ENCODE measurements at regions not wholly inside any gene's neighbourhood (a gene's known extent, or its start where the extent isn't known, plus 50 kb on each side); places are given as distances from the start of the nearest gene placed in this dataset.

DNA sequence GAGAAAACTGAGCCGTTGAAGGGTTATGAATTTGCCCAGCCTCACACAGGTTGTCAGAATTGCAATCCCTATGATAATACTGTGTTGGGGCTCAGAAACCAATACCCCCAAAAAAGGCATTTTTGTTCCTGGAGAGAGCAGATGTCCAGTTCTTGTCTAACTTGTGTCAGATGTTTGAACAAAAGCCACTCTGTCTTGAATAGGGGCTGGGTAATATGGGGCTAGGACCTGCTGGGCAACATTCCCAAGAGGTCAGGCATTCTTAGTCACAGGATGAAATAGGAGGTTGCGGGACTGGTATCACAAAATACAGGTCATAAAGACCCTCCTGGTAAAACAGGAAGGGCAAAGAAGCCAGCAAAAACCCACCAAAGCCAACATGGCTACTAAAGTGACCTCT lies 482.1 kb downstream of the IPMK start:
- no peak overlapping the region for H3K27ac ChIP-seq
- TF ChIP-seq, protein P1, sequence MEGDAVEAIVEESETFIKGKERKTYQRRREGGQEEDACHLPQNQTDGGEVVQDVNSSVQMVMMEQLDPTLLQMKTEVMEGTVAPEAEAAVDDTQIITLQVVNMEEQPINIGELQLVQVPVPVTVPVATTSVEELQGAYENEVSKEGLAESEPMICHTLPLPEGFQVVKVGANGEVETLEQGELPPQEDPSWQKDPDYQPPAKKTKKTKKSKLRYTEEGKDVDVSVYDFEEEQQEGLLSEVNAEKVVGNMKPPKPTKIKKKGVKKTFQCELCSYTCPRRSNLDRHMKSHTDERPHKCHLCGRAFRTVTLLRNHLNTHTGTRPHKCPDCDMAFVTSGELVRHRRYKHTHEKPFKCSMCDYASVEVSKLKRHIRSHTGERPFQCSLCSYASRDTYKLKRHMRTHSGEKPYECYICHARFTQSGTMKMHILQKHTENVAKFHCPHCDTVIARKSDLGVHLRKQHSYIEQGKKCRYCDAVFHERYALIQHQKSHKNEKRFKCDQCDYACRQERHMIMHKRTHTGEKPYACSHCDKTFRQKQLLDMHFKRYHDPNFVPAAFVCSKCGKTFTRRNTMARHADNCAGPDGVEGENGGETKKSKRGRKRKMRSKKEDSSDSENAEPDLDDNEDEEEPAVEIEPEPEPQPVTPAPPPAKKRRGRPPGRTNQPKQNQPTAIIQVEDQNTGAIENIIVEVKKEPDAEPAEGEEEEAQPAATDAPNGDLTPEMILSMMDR (IDR thresholded peaks at IDR 0.05), result no peak
- TF ChIP-seq ZFX (IDR thresholded peaks at IDR 0.05; ENCODE audit: borderline replicate concordance), result no peak

- no peak for TF ChIP-seq ZFX (IDR thresholded peaks at IDR 0.05; ENCODE audit: borderline replicate concordance)
- TF ChIP-seq, protein P1 (IDR thresholded peaks at IDR 0.05), result no peak
- H3K27ac ChIP-seq, result no peak overlapping the region
Measured at GRCh38 chr10:57785068-57785467, 482.6 kb downstream of the IPMK start.

DNA sequence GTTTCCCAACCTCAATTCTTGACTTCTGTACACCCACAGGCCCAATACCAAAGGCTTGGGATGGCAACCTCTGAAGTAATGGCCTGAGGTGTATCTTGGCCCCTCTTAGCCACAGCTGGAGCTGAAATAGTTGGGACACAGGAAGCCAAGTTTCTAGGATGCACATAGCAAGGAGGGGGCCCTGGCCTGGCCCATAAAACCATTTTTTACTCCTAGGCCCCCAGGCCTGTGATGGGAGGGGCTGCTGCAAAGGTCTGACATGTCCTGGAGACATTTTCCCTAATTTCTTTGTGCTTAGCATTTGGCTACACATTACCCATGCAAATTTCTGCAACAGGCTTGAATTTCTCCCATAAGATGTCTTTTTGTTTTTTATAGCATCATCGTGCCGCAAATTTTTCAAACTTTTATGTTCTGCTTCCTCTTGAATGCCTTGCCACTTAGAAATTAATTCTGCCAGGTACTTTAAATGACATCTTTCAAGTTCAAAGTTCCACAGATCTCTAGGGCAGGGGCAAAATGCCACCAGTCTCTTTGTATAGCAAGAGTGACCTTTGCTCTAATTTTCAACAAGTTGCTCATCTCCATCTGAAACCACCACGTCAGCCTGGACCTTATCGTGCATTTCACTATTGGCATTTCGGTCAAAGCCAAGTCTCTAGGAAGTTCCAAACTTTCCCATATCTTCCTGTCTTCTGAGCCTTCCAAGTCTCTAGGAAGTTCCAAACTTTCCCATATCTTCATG lies 490.8 kb downstream of the IPMK start:
- TF ChIP-seq, protein P1 (IDR thresholded peaks at IDR 0.05), result no peak
- no peak for TF ChIP-seq ZFX (IDR thresholded peaks at IDR 0.05; ENCODE audit: borderline replicate concordance)
- H3K27ac ChIP-seq, result no peak overlapping the region

DNA sequence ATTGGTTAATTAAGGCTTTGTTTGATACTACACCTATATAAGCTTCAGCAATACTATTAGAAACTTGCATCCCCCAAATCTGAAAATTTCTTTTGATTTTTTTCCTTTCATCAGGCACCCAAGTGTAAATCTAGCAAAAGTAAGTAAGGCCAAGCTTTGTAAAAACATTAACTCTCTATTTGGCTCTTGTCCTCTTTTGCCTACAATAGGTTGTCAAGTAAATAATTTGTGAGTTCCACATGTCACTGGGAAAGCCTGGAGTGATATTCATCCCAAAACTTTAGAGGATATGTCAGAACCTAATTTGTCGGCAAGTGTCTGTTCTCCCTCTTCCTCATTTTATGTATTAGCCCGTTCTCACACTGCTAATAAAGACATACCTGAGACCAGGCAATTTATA lies 492.4 kb downstream of the IPMK start:
- no peak overlapping the region for H3K27ac ChIP-seq
- no peak for TF ChIP-seq ZFX (IDR thresholded peaks at IDR 0.05; ENCODE audit: borderline replicate concordance)
- TF ChIP-seq, protein P1 (IDR thresholded peaks at IDR 0.05), result no peak

DNA sequence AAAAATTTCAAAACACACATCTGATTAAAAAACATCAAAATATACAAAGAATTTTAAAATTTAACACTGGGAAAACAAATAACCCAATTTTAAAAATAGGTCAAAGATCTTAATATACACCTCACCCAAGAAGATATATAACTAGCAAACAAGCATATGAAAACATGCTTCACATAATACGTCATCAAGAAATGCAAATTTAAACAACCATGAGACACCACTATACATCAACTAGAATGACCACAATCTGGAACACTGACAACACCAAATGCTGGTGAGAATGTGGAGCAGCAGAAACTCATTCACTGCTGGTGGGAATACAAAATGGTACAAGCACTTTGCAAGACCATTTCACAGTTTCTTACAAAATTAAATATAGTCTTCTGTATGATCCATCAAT lies 498.4 kb downstream of the IPMK start:
- no peak for TF ChIP-seq ZFX (IDR thresholded peaks at IDR 0.05; ENCODE audit: borderline replicate concordance)
- TF ChIP-seq, protein P1 (IDR thresholded peaks at IDR 0.05), result no peak
- H3K27ac ChIP-seq, result no peak overlapping the region

DNA sequence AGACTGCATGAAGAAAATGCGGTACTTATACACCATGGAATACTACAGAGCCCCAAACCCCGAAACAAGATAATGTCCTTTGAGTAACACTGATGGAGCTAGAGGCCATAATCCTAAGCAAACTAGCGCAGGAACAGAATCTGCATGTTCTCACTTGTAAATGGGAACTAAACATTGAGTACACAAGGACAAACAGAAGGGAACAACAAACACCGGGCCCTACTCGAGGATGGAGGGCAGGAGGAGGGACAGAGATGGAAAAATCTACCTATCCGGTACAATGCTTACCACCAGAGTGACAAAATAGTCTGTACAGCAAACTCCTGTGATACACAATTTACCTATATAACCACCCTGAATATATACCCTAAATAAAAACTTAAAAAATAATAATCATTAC lies 507.9 kb downstream of the IPMK start:
- peak overlapping the region; percentile 42; the same call in 1 of the 2 replicates for H3K27ac ChIP-seq
- TF ChIP-seq, protein P1 (IDR thresholded peaks at IDR 0.05), result no peak
- TF ChIP-seq ZFX (IDR thresholded peaks at IDR 0.05; ENCODE audit: borderline replicate concordance), result no peak

- no peak overlapping the region for H3K27ac ChIP-seq
- TF ChIP-seq, protein P1 (IDR thresholded peaks at IDR 0.05), result no peak
- no peak for TF ChIP-seq ZFX (IDR thresholded peaks at IDR 0.05; ENCODE audit: borderline replicate concordance)
Measured at GRCh38 chr10:57754803-57755202, 512.9 kb downstream of the IPMK start.

Data from 22Rv1 (cell line).